ENCODE measurements at regions not wholly inside any gene's neighbourhood (a gene's known extent, or its start where the extent isn't known, plus 50 kb on each side); places are given as distances from the start of the nearest gene placed in this dataset.

GRCh38 chr14:54129850-54130640 lies 173.4 kb upstream of the BMP4 start:
- no peak overlapping the region for H3K4me3 ChIP-seq (ENCODE audit: low read depth, low read length)
- no peaks in the 10 kb centered on the region for H3K36me3 ChIP-seq (replicated peaks)
- in situ Hi-C loops (cut with HindIII; ENCODE audit: low pct_ligation_motif_present, low sequenced_read_pairs), result no loop called here
- TF ChIP-seq CTCF (IDR thresholded peaks at IDR 0.05; ENCODE audit: low read depth, low read length, missing control alignments), result no peak
- no peak for DNase-seq
- no peak overlapping the region for H3K27ac ChIP-seq
- H3K27me3 ChIP-seq (replicated peaks), result no peaks in the 10 kb centered on the region

- no peak overlapping the region for H3K27ac ChIP-seq
These were observed 175.9 kb upstream of the BMP4 start for GRCh38 chr14:54132496-54132895.

GRCh38 chr14:54133896-54134295 lies 177.3 kb upstream of the BMP4 start:
- TF ChIP-seq CTCF (IDR thresholded peaks at IDR 0.05; ENCODE audit: low read depth, low read length, missing control alignments), result no peak
- peak; percentile 23 for DNase-seq
- H3K36me3 ChIP-seq (replicated peaks), result no peaks in the 10 kb centered on the region
- no peaks in the 10 kb centered on the region for H3K27me3 ChIP-seq (replicated peaks)
- no peak overlapping the region for H3K27ac ChIP-seq
- in situ Hi-C loops (cut with HindIII; ENCODE audit: low pct_ligation_motif_present, low sequenced_read_pairs), result no loop called here
- H3K4me3 ChIP-seq (ENCODE audit: low read depth, low read length), result no peak overlapping the region

More at GRCh38 chr14:54132496-54132895, 175.9 kb upstream of the BMP4 start:
- no peak for DNase-seq
- in situ Hi-C loops (cut with HindIII; ENCODE audit: low pct_ligation_motif_present, low sequenced_read_pairs), result no loop called here
- no peaks in the 10 kb centered on the region for H3K36me3 ChIP-seq (replicated peaks)
- H3K4me3 ChIP-seq (ENCODE audit: low read depth, low read length), result no peak overlapping the region
- no peaks in the 10 kb centered on the region for H3K27me3 ChIP-seq (replicated peaks)
- no peak for TF ChIP-seq CTCF (IDR thresholded peaks at IDR 0.05; ENCODE audit: low read depth, low read length, missing control alignments)

GRCh38 chr14:54135804-54136280 lies 179.2 kb upstream of the BMP4 start:
- Histone ChIP-seq H3K27me3 (replicated peaks) (no peaks in the 10 kb centered on the region), H3K27ac (no peak overlapping the region), H3K36me3 (replicated peaks) (no peaks in the 10 kb centered on the region), H3K4me3 (ENCODE audit: low read depth, low read length) (no peak overlapping the region)
- DNase-seq, result no peak
- TF ChIP-seq CTCF (IDR thresholded peaks at IDR 0.05; ENCODE audit: low read depth, low read length, missing control alignments), result no peak
- in situ Hi-C loops (cut with HindIII; ENCODE audit: low pct_ligation_motif_present, low sequenced_read_pairs), result no loop called here

GRCh38 chr14:54136894-54137613 lies 180.4 kb upstream of the BMP4 start:
- in situ Hi-C loops (cut with HindIII; ENCODE audit: low pct_ligation_motif_present, low sequenced_read_pairs), result no loop called here
- no peak for DNase-seq
- Histone ChIP-seq H3K27ac (no peak overlapping the region), H3K36me3 (replicated peaks) (no peaks in the 10 kb centered on the region), H3K4me3 (ENCODE audit: low read depth, low read length) (no peak overlapping the region), H3K27me3 (replicated peaks) (no peaks in the 10 kb centered on the region)
- no peak for TF ChIP-seq CTCF (IDR thresholded peaks at IDR 0.05; ENCODE audit: low read depth, low read length, missing control alignments)

All from brain microvascular endothelial cell (primary cell).